MM.1S (cell line): ENCODE measurements at regions not wholly inside any gene's neighbourhood (a gene's known extent, or its start where the extent isn't known, plus 50 kb on each side); places are given as distances from the start of the nearest gene placed in this dataset.

ENCODE experiments used
- CTCF ChIP-seq: fragments of 300-600 bp; sonication (generic); IDR thresholded peaks from 2 replicates; pipeline ENCODE4 v1.5.1; 2016; ENCODE audit warnings: antibody characterized with exemption, low read length, mixed read lengths
- EZH2 ChIP-seq: fragments of 300-600 bp; sonication (generic); optimal IDR thresholded peaks from 2 replicates; pipeline ENCODE3; 2017; ENCODE audit warnings: low read depth, mild to moderate bottlenecking, antibody characterized with exemption, low read length, mixed read lengths

GRCh38 chr20:63072231-63072791 lies 65.5 kb upstream of the BHLHE23 start:
- TF ChIP-seq CTCF (no peak), EZH2 (no peak)
